Erythroblast (primary cell): ENCODE measurements at regions not wholly inside any gene's neighbourhood (a gene's known extent, or its start where the extent isn't known, plus 50 kb on each side); places are given as distances from the start of the nearest gene placed in this dataset.

Experiments used
- GATA1 ChIP-seq: IDR thresholded peaks from 2 replicates; pipeline ENCODE4 v1.6.1; 2011; ENCODE audit warnings: low read depth, mild to moderate bottlenecking, control low read depth, low read length, moderate library complexity
- POLR2A ChIP-seq: IDR thresholded peaks from 2 replicates; pipeline ENCODE4 v1.6.1; 2011; ENCODE audit warnings: mild to moderate bottlenecking, low read length

DNA sequence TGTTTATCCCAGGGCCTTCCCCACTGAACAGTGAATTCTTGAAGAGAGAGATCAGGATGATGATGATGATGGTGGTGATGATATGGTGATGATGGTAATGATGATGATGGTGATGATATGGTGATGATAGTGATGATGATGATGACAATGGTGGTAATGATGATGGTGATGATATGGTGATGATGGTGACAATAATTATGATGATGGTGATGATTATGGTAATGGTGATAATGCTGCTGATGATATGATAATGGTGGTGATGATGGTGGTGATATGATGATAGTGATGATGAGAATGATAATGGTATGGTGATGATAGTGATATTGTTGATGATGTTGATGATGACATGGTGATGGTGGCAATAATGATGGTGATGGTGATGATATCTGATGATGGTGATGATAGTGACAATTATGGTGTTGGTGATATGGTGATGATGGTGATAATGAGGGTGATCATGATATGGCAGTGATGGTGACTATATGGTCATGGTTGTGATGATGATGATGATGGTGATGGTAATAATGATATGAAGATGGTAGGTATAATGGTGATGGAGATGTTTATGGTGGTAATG lies 99.9 kb downstream of the HAPSTR1 start:
- TF ChIP-seq POLR2A (no peak), GATA1 (no peak)
